Panc1 (cell line): ENCODE measurements at regions not wholly inside any gene's neighbourhood (a gene's known extent, or its start where the extent isn't known, plus 50 kb on each side); places are given as distances from the start of the nearest gene placed in this dataset.

ENCODE experiments used
- ATAC-seq: fragments of 200-7000 bp; cut with Tn5 transposase; 2 replicates; pipeline ENCODE4 v1.9.1; 2020; ENCODE audit warnings: mild to moderate bottlenecking, moderate library complexity
- BruUV-seq: library from RNA; stranded (reverse); fragments of 400-500 nt; replicated peaks from 2 replicates; lab custom pipeline; 2021; lab: Mats Ljungman, UMichigan
- CTCF ChIA-PET: fragments of 300-600 bp; sonication (Branson Sonifier 250); formaldehyde crosslinking; loops from one replicate; lab custom pipeline; 2022; ENCODE audit warnings: antibody characterized with exemption; lab: Charles Lee
- POLR2A ChIA-PET: fragments of 300-600 bp; sonication (Branson Sonifier 250); formaldehyde crosslinking; loops from one replicate; lab custom pipeline; 2022; ENCODE audit warnings: antibody characterized with exemption; lab: Charles Lee
- DNase-seq: peaks from one replicate; pipeline ENCODE4 v3.0.0-alpha.2; 2010; ENCODE audit warnings: low read depth, low spot score
- H3K27ac ChIP-seq: 2 replicates; pipeline ENCODE4 v1.5.1; 2011; ENCODE audit warnings: mild to moderate bottlenecking, low read length, inconsistent platforms
- H3K27me3 ChIP-seq: fragments of 200-500 bp; sonication (Bioruptor generic); 2 replicates; pipeline ENCODE4 v1.6.0; 2014; ENCODE audit warnings: low read length, inconsistent platforms; ENCODE audit not compliant: control insufficient read depth, insufficient read depth
- H3K36me3 ChIP-seq: fragments of 200-500 bp; sonication (Bioruptor generic); 2 replicates; pipeline ENCODE4 v1.5.1; 2014; ENCODE audit warnings: inconsistent platforms, mild to moderate bottlenecking, low read length, moderate library complexity; ENCODE audit not compliant: control insufficient read depth, insufficient read depth
- H3K4me1 ChIP-seq: 2 replicates; pipeline ENCODE4 v1.5.1; 2011; ENCODE audit warnings: inconsistent platforms, mild to moderate bottlenecking, low read length, moderate library complexity; ENCODE audit not compliant: control insufficient read depth, insufficient read depth
- H3K4me3 ChIP-seq, 2 experiments: 2 replicates each; pipeline ENCODE4 v1.5.1; 2011 to 2012; ENCODE audit warnings: low read depth in 2 of 2, low read length in 2 of 2, mild to moderate bottlenecking in 2 of 2, inconsistent platforms in 1 of 2, moderate library complexity in 1 of 2
- H3K9me3 ChIP-seq: fragments of 200-500 bp; sonication (Bioruptor generic); 2 replicates; pipeline ENCODE4 v1.5.1; 2014; ENCODE audit warnings: low read depth, mild to moderate bottlenecking, inconsistent platforms, low read length, moderate library complexity; ENCODE audit not compliant: control insufficient read depth, insufficient read depth
- CTCF ChIP-seq: fragments of 450-650 bp; IDR thresholded peaks from 2 replicates; pipeline ENCODE4 v1.5.1; 2017; ENCODE audit warnings: mild to moderate bottlenecking
- POLR2AphosphoS5 ChIP-seq: IDR thresholded peaks from 2 replicates; pipeline ENCODE4 v1.6.1; 2012; ENCODE audit warnings: mild to moderate bottlenecking, low read depth, low read length, moderate library complexity
- REST ChIP-seq, 2 experiments: IDR thresholded peaks; 2 replicates each; pipeline ENCODE4 v1.6.1; 2011 to 2012; ENCODE audit warnings: low read depth in 2 of 2, control low read depth in 1 of 2, low read length in 1 of 2, mild to moderate bottlenecking in 1 of 2, moderate library complexity in 1 of 2; ENCODE audit not compliant: insufficient read depth in 1 of 2
- SIN3A ChIP-seq: IDR thresholded peaks from 2 replicates; pipeline ENCODE4 v1.6.1; 2012; ENCODE audit warnings: low read depth, mild to moderate bottlenecking, low read length, moderate library complexity, borderline replicate concordance; ENCODE audit not compliant: insufficient read depth
- TCF7L2 ChIP-seq: IDR thresholded peaks from 2 replicates; pipeline ENCODE4 v1.6.1; 2011; ENCODE audit warnings: mild to moderate bottlenecking, low read depth, low read length, inconsistent platforms
- in situ Hi-C: cut with HindIII; loops from 2 replicates; pipeline ENCODE4 v1.10.0; 2016; ENCODE audit warnings: low sequenced_read_pairs, low pct_unique_long_range_greater_than_20kb
- intact Hi-C: fragments of 100-400 bp; cut with micrococcal nuclease; formaldehyde crosslinking; loops from one replicate; pipeline ENCODE4 v1.10.0; 2022; ENCODE audit not compliant: unreplicated experiment

GRCh38 chr10:36671607-36672006 is 453.8 kb upstream of the ANKRD30A start:
- intact Hi-C loops (no loop called here), in situ Hi-C loops (no loop called here)
- H3K4me3 ChIP-seq, result no peak overlapping the region
- TF ChIP-seq CTCF (no peak), TCF7L2 (no peak), REST (IDR thresholded peaks at IDR 0.05; ENCODE audit: insufficient read depth in 1 of 2, low read depth in 2 of 2, low read length in 1 of 2) (no peak), SIN3A (no peak), POLR2AphosphoS5 (no peak)
- H3K27me3 ChIP-seq, result no peaks in the 10 kb centered on the region
- no peaks in the 10 kb centered on the region for H3K4me1 ChIP-seq
- H3K27ac ChIP-seq, result no peak overlapping the region
- no peaks in the 10 kb centered on the region for H3K36me3 ChIP-seq
- ATAC-seq (no peak), DNase-seq (no peak)
- BruUV-seq, result no TSS peak
- ChIA-PET POLR2A (no interaction called here), CTCF (no interaction called here)
- no peaks in the 10 kb centered on the region for H3K9me3 ChIP-seq

GRCh38 chr10:36670621-36671402 is 454.6 kb upstream of the ANKRD30A start:
- Histone ChIP-seq H3K4me1 (no peaks in the 10 kb centered on the region), H3K27me3 (no peaks in the 10 kb centered on the region), H3K36me3 (no peaks in the 10 kb centered on the region), H3K4me3 (no peak overlapping the region), H3K27ac (no peak overlapping the region), H3K9me3 (no peaks in the 10 kb centered on the region)
- TF ChIP-seq CTCF, result no peak
- in situ Hi-C loops (no loop called here), intact Hi-C loops (no loop called here)
- ChIA-PET POLR2A (no interaction called here), CTCF (no interaction called here)
- no TSS peak for BruUV-seq
- DNase-seq, result no peak
- no peak for ATAC-seq
